OCI-LY1 (cell line): ENCODE measurements at regions not wholly inside any gene's neighbourhood (a gene's known extent, or its start where the extent isn't known, plus 50 kb on each side); places are given as distances from the start of the nearest gene placed in this dataset.

ENCODE experiments used
- H2AFZ ChIP-seq: fragments of 200-600 bp; sonication (generic), shearing (Covaris generic); 2 replicates; pipeline ENCODE4 v1.6.0; 2014; ENCODE audit warnings: antibody characterized with exemption, mild to moderate bottlenecking, low read length
- H3F3A ChIP-seq: fragments of 200-600 bp; sonication (generic), shearing (Covaris generic); 2 replicates; pipeline ENCODE4 v1.6.0; 2014; ENCODE audit warnings: mild to moderate bottlenecking, antibody characterized with exemption, low read length, moderate library complexity; ENCODE audit not compliant: insufficient read depth
- H3K27ac ChIP-seq: fragments of 200-600 bp; sonication (generic); 2 replicates; pipeline ENCODE4 v1.5.1; 2014; ENCODE audit warnings: low read length, mixed run types, mild to moderate bottlenecking, low read depth; ENCODE audit not compliant: poor library complexity, severe bottlenecking
- H3K27me3 ChIP-seq: fragments of 200-600 bp; sonication (generic); 2 replicates; pipeline ENCODE4 v1.6.0; 2014; ENCODE audit warnings: antibody characterized with exemption, mild to moderate bottlenecking, low read length, moderate library complexity; ENCODE audit not compliant: insufficient read depth
- H3K36me3 ChIP-seq: fragments of 200-600 bp; sonication (generic); 2 replicates; pipeline ENCODE4 v1.6.1; 2014; ENCODE audit warnings: mild to moderate bottlenecking, antibody characterized with exemption, low read length, moderate library complexity, mixed read lengths; ENCODE audit not compliant: insufficient read depth
- H3K4me1 ChIP-seq: fragments of 200-600 bp; sonication (generic); 2 replicates; pipeline ENCODE4 v1.5.1; 2014; ENCODE audit warnings: mild to moderate bottlenecking, low read length, moderate library complexity; ENCODE audit not compliant: insufficient read depth, severe bottlenecking
- H3K4me2 ChIP-seq: fragments of 200-600 bp; sonication (generic), shearing (Covaris generic); 2 replicates; pipeline ENCODE4 v1.6.1; 2014; ENCODE audit warnings: low read length
- H3K4me3 ChIP-seq: fragments of 200-600 bp; sonication (generic); 2 replicates; pipeline ENCODE4 v1.5.1; 2014; ENCODE audit warnings: low read length, low read depth, mild to moderate bottlenecking, mixed read lengths; ENCODE audit not compliant: poor library complexity, severe bottlenecking
- H3K79me2 ChIP-seq: fragments of 200-600 bp; shearing (Covaris generic); 2 replicates; pipeline ENCODE4 v1.6.1; 2016; ENCODE audit warnings: mixed run types, low read length, mixed read lengths; ENCODE audit not compliant: insufficient read depth
- H3K9ac ChIP-seq: fragments of 200-600 bp; sonication (generic), shearing (Covaris generic); 2 replicates; pipeline ENCODE4 v1.6.1; 2014; ENCODE audit warnings: mild to moderate bottlenecking, low read length, mixed read lengths
- H3K9me2 ChIP-seq: fragments of 200-600 bp; sonication (generic), shearing (Covaris generic); 2 replicates; pipeline ENCODE4 v1.6.1; 2014; ENCODE audit warnings: low read depth, mild to moderate bottlenecking, low read length, mixed read lengths
- H3K9me3 ChIP-seq: fragments of 200-600 bp; shearing (Covaris generic); 2 replicates; pipeline ENCODE4 v1.6.1; 2014; ENCODE audit warnings: low read length, mixed read lengths
- H4K20me1 ChIP-seq: fragments of 200-600 bp; sonication (generic), shearing (Covaris generic); 2 replicates; pipeline ENCODE4 v1.6.0; 2016; ENCODE audit warnings: mild to moderate bottlenecking, low read length; ENCODE audit not compliant: insufficient read depth
- CTCF ChIP-seq: fragments of 200-600 bp; sonication (generic), shearing (Covaris generic); IDR thresholded peaks from 2 replicates; pipeline ENCODE4 v1.5.1; 2017; ENCODE audit warnings: mild to moderate bottlenecking, antibody characterized with exemption, low read length, moderate library complexity, mixed read lengths
- EZH2 ChIP-seq: fragments of 200-600 bp; sonication (generic), shearing (Covaris generic); IDR thresholded peaks from 2 replicates; pipeline ENCODE4 v1.8.0; 2017; ENCODE audit warnings: borderline replicate concordance, mixed run types, mild to moderate bottlenecking, antibody characterized with exemption, low read length, moderate library complexity, mixed read lengths

- Histone ChIP-seq H3K79me2 (no peaks in the 10 kb centered on the region), H3F3A (no peaks in the 10 kb centered on the region), H3K4me3 (no peak overlapping the region), H2AFZ (no peak overlapping the region), H3K4me1 (no peaks in the 10 kb centered on the region), H3K9me2 (no peaks in the 10 kb centered on the region), H3K27ac (no peak overlapping the region), H3K27me3 (no peaks in the 10 kb centered on the region), H4K20me1 (no peaks in the 10 kb centered on the region), H3K9ac (no peak overlapping the region), H3K9me3 (no peaks in the 10 kb centered on the region), H3K36me3 (no peaks in the 10 kb centered on the region), H3K4me2 (no peak overlapping the region)
- no peak for TF ChIP-seq EZH2
- TF ChIP-seq CTCF = no peak
These were observed 177.7 kb upstream of the IRS2 start for GRCh38 chr13:109963960-109964563.

GRCh38 chr13:109963384-109963783, 177.0 kb upstream of the IRS2 start:
- Histone ChIP-seq H3K9me2 (no peaks in the 10 kb centered on the region), H3K27ac (no peak overlapping the region), H3K4me1 (no peaks in the 10 kb centered on the region), H3K79me2 (no peaks in the 10 kb centered on the region), H2AFZ (no peak overlapping the region), H3K36me3 (no peaks in the 10 kb centered on the region), H3K9me3 (no peaks in the 10 kb centered on the region), H4K20me1 (no peaks in the 10 kb centered on the region), H3K4me2 (no peak overlapping the region), H3K27me3 (no peaks in the 10 kb centered on the region), H3K9ac (no peak overlapping the region), H3K4me3 (no peak overlapping the region), H3F3A (no peaks in the 10 kb centered on the region)
- no peak for TF ChIP-seq EZH2
- TF ChIP-seq CTCF = no peak

- no peaks in the 10 kb centered on the region for H3K9me3 ChIP-seq
- H3K27ac ChIP-seq = no peak overlapping the region
- H3K4me1 ChIP-seq = no peaks in the 10 kb centered on the region
- H3F3A ChIP-seq = no peaks in the 10 kb centered on the region
- TF ChIP-seq EZH2 (no peak), CTCF (no peak)
- no peak overlapping the region for H3K4me3 ChIP-seq
- no peaks in the 10 kb centered on the region for H3K9me2 ChIP-seq
- no peaks in the 10 kb centered on the region for H3K27me3 ChIP-seq
- no peaks in the 10 kb centered on the region for H3K79me2 ChIP-seq
- no peaks in the 10 kb centered on the region for H3K36me3 ChIP-seq
- no peaks in the 10 kb centered on the region for H4K20me1 ChIP-seq
- H3K4me2 ChIP-seq = no peak overlapping the region
- H3K9ac ChIP-seq = no peak overlapping the region
- H2AFZ ChIP-seq = no peak overlapping the region
These were observed 173.5 kb upstream of the IRS2 start for GRCh38 chr13:109959903-109960302.
